GM21717 (cell line): ENCODE measurements at regions not wholly inside any gene's neighbourhood (a gene's known extent, or its start where the extent isn't known, plus 50 kb on each side); places are given as distances from the start of the nearest gene placed in this dataset.
"Not testable (repeated sequence)": the region's sequence is repeated elsewhere in the genome, so short reads cannot be mapped to it uniquely, and the experiment has no call there.

Experiments used
- ATAC-seq: cut with Tn5 transposase; IDR thresholded peaks from one replicate; pipeline ENCODE4 v1.9.1; 2021; ENCODE audit warnings: mild to moderate bottlenecking, moderate library complexity; ENCODE audit not compliant: unreplicated experiment

DNA sequence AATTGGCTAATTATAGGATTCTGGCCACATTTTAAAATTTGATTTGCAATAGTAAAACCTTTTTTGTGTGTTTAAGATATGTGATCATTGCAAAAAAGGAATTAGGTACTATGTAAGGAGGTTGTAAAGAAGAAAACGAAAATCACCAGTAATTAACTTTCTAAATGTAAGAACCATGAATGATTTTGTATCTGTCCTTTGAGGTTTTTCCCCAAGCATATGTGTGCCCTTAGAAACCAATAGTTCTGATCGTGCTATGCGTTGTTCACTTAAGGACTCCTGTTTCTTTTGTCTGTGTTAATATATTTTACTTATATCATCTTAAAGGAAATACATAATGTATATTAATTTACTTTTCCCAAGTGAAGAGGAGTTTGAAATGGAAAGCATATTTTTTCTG lies 410.2 kb downstream of the PSAT1 start:
- peak; percentile 47 for ATAC-seq

DNA sequence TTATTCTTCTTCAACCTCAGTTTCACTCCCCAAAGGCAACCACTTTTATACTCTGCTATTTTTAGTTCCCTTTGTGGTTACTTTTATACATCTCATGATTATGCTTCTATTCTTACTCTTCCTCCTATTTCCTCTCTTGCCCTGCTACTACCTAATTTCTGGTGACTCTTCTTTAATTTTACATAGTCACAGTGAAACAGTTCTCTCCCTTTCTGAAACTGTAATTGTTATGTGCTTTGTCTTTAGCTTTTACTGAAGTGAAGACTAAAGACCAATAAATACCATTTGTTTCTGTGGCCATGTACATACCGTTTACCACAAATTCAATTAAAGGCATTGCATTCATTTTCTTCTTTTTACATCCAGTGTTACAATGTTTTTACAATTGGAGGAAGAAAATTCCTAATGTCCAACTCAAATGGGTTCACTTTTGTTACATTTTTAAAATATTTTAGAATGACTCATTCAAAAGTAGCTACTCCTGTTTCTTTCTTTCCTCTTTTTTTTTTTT lies 410.6 kb downstream of the PSAT1 start:
- ATAC-seq, result peak; percentile 93

DNA sequence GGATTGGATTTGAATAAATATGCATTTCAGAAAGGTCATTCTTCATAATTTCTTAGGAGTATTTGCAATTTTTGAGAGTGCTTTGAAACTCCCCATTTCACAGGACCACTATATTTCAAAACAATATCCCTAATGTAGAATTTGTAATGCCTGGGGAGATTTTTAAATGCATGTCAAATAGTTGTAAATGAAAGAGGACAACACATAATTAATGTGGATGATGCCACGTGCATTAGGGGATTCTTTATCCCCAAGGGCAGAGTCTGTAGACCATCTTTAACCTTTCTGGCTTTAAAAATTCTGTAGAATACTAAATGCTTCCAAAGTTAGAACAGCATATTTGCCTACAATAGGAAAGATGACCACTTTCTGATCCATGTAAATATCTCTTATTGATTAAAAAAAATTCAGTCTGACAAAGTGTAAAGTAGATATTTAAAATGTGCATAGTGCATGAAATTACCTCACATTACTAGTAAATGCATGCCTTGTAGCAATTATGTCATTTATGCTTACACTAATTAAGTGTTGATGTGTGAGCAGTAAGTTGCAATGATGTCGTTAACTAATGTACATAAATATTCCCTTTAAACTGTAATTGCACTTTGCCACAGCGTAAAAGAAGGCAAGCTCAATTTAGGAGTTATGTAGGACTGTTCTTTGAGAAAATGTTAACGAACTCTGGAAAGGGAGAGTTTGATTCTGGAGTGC lies 416.1 kb downstream of the PSAT1 start:
- no peak for ATAC-seq

DNA sequence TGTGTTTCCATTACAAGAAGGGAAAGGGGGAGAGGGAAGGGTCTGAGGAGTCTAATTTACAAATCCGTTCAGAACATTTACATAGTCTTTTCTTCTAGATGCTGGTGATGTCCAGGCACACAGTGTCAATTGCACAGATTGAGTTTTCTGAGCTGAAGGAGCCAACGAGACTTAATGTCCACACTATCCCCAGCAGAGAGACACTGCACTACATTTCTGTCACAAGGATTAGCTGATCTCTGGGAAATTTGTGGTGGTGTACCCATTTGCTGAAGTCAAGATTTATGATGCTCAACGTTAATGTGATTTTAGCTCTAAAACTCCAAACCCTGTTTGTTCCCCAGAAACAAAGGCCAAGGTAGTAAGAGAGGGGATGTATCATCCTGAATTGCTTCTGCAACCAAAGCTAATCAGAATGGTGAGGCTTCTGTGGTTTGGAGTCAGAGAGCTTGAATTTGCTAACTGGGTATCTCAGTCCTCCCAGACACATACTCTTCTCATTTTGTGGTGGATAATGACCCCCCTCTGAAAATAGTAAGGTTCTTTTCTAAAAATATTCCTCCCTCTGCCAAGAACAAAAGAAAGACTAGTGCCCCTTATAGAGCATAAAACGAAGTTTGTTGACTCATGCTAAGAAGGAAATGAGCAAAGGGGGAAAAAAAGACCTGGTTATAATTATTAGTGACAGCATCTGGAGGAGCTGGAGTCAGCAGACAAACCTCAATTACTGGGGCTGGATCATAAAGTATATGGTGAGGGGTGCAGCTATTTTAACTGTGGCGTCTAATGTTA lies 416.9 kb downstream of the PSAT1 start:
- no peak for ATAC-seq

DNA sequence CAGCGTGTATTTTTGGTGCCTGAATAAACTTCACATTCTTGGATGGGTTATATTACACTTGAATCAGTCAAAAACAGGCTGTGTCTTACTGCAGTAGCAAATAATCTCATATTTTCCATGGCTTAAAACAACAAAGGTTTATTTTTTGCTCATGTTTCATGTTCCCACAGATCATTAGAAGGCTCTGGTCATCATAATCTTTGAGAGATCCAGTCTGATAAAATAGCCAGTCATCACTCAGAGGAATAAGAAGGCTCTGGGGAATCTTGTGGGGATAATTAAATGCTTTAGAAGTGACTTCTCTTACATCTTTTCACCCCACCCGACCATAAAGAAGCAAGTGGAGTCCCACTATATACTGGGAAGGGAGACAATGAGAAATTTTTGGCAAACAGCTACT lies 417.7 kb downstream of the PSAT1 start:
- ATAC-seq, result no peak

DNA sequence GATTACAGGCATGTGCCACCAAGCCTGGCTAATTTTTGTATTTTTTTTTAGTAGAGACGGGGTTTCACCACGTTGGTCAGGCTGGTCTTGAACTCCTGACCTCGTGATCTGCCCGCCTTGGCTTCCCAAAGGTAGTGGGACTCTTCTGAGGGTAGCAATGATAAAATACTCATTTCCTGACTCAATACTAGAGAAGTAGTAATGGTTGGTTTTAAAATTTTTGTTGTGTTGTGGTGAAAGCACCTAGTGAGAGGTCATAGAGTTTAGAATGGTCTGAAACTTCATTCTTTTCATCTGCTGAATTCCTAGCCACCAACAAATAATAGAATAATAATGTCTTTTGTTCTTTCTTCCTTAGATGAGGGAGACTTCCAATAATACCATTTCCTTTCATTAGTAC lies 422.1 kb downstream of the PSAT1 start:
- not testable (repeated sequence) for ATAC-seq

DNA sequence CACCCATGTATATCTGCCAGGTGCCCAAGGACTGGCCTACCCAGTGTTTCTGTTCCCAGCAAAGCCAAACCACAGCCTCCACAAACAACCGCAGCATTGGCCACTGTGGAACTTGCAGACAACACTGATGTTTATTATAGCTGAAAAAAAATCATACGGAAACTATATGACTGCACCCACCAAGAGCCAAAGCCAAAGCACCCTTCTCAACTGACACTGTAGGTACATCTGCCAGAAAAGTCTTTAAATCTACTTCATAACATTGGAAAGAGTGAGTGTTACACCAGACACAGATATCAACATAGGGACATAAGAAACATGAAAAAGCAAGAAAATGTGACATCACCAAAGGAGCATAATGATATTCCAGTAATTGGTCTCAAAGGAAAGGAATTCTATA lies 428.0 kb downstream of the PSAT1 start:
- ATAC-seq, result no peak

DNA sequence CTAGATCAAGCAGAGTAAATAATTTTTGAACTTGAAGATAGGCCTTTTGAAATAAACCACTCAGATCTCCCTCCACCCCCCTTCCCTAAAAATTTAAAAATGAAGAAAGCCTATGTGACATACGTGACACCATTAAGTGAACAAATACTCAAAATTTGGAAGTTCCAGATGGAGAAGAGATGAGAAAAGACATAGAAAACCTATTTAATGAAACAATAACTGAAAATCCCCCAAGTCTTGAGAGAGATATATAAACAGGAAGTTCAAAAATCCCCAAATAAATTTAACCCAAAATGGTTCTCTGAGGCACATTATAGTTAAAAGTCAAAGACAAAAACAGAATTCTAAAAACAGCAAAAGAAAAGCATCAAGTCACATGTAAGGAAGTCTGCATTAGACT lies 428.6 kb downstream of the PSAT1 start:
- ATAC-seq, result no peak

DNA sequence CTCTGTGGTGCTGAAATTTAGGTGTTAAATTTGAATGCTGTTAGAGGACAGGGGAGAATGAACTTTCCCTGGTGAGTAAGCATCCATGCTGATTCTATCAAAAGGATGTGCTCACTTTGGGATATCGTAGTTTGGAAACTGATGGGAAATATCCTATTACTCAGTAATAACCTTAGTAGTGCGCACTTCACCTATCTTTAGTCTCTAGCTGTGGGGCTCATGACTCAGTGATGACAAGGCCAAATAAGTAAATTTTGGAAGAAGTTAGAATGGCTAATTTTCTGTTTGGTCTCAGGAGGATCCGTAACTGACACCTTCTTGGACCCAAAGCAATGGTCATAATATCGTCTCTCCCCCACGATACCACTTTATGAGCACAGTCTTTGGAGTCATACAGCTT lies 448.4 kb downstream of the PSAT1 start:
- ATAC-seq, result no peak

DNA sequence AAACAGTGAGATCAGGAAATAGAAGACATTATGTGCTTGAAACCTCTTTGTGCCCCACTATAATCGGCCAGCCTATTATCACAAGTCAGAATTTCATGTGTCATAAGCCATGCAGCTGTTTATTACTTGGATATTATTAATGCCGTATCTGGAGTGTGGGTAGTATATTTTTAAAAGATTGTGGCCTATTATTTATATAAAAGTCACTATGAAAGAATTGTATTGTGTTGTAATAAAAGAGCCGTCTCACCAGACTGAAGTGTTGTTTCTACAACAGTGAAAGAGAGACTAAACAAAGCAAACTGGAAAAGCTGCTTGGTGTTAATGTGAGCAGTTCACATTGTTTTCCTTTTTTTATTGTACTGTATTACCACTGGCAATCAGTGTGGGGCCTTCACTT lies 449.1 kb downstream of the PSAT1 start:
- ATAC-seq, result no peak

DNA sequence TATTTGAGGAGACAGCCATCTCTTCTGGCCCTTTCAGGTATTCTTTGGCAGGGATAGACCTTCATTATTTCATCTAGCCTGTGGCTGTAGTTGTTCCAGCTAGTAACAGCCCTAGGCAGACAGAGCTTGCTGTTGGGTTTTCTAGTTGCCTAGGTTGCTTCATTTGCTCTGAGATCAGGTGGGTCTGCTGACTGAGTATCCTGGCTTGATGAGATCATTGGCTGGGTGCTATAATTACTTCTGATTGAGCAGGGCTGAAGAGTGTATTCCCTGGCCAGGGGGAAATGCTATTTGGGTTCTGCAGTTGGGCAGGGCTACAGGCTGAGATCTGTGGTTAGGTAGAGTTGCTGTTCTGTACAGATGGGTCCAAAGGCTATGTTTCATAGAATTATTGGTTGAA lies 456.1 kb downstream of the PSAT1 start:
- no peak for ATAC-seq

DNA sequence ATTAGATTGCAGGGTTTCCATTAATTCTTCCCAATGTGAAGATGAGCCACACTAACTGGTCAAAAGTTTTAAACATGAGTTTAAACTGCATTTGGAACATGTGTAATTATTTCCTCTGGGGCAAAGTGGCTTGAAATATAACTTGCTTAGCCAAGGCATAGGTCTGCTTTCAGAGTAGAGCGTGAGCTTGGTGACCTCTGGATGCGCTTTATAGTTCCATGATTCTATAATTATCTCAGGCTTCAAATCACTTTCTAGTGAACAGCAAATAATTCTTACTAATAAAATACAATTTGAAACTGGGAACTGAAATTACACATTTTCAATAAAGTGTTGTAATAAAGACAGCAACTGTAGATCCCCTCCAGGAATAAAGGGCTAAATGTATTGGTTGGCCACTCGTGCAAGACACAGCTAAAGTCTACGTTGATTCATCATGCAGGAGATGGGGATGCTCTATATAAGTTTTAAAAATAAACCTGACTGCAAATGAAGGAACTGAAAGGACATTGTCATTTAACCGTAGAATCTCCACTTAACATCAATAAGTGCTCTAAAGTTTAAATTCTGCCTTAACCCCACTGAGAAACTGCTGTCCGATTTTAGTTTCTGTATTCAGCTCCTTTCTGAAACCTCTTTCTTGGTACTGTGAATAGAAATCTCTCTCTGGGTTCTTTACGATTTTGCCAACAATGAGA lies 460.0 kb downstream of the PSAT1 start:
- ATAC-seq, result peak; percentile 83

DNA sequence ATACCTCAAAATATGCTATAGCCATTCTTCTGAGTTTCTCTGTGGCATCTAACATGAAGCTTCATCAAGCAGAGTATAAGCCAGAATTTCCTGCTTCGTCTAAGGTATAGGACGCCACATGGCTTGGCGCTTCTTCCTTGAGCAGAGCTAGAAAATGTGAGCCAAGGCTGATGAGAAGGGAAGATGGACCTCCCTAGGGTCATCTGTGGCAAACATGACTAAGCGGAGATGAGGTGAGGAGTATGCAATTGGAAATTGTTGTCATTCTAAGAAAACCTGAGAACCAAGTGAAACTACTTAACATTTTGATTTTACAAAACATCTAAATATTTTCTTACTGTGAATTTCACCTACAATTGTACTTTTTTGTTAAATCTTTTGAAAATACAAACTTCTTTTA lies 466.5 kb downstream of the PSAT1 start:
- ATAC-seq, result no peak

DNA sequence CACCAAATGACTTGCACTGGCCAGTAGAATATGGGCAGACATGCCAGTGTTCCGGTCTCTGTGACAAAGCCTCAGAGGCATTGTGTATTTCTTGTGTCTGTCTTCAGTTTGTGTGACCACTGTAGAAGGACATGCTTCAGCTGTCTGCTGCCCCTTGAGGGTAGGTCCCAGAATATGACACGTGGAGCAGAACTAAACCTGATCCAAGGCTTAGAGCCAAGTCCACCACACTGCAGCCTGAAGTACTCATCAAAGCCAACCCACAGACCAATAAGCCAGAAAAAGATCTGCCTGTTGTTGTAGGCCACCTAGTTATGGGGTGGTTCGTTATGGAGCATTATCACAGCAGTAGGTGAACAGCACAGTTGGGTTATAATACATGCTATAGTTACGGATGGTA lies 468.9 kb downstream of the PSAT1 start:
- ATAC-seq, result no peak

DNA sequence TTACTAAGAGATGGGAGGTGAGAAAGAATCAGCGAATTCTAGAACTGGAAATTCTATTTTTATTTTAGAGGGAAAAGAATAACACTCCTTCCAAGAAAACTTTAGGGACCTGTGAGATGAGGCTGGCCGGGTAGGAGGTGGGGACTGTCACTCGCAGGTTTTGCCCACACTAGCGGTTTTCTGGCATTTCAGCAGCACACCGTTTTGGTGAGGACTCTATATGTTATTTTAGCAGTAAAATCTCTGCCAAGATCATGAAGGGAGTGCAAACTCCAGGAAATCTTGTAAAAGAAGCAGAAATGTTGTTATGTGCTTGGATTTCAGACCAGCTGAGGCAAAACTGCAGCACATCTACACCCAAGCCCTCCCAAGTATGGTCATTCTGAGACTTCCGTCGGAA lies 470.6 kb downstream of the PSAT1 start:
- no peak for ATAC-seq

DNA sequence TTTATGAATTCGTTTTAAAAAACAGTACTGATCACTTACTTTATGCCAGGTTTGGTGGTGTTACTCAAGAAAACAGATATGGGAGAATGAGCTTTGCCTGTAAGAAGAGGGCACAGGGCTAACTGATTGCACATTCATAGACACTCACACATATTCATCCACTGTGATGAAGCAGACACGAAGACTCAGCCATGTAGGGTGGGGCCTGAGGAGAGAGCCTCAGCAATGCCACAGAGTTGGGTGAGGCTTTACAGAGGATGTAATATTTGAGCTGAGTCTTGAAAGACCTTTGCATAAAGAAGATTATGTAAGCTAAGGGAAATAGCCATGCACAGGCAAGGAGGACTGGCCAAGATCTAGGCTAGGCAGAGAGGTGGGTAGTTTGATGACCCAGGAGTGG lies 472.8 kb downstream of the PSAT1 start:
- ATAC-seq, result no peak

DNA sequence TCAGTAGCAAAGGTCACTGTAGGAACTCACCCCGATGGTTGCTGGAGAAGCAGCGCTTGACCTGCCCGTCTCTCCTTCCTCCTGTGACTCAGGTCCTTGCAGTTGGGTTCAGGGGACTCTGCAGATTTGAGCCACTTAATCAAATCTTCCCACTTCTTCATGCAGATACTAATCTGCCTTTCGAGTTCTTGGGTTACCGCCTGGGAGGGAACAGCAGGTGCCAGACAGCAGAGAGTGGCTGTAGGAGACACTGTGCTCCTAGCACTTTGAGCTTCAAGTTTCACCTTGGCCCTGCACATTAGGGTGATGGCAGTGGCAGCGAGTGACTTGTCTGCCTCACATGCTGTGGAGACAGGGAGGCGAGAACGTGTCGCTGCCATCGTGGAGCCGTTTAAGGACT lies 478.3 kb downstream of the PSAT1 start:
- ATAC-seq, result no peak

DNA sequence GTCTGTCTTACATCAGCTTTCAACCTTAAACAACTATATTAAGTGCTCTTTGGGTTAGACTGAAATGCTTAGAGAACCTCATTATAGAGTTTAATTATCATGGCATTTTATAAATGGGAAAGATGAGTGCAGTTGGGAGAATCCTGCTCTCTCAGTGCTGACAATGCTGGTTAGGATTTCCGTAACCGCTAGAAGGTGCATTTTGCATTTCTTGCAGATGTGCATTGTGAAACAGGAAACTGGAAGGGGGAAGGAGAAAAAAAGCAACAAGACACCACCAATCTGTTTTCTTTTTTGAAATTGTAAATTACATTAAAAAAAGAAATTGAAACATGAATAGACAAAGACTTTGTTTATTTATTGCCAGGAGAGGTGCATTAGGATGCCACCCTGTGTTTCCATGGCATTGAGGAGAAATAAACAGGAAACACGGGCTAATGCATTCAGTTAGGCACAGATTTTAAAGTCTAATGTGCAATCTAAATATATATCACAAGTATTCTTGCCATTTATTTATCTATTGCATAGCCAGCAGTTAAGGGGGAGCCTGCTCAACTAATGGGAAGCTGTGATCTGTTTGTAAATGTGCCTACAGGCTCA lies 478.9 kb downstream of the PSAT1 start:
- no peak for ATAC-seq

DNA sequence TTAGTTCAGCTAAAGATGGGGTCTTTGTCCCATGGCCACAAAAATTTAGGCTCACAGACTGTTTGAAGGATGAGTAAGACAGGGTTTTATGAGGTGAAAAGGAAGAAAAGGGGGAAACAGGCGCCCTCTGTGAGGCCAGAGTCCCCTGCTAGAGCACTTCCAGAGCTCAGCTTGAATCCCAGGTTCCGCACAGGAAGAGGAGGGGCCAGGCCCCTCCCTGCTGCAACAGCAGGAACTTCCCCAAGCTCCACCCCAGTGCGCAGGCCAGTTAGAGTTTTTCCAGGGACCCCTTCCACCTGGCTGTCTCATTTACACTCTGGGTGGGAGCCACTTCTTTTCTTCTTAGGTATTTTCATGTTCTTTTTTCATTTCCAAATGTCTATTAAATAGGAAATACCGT lies 480.8 kb downstream of the PSAT1 start:
- ATAC-seq, result no peak

DNA sequence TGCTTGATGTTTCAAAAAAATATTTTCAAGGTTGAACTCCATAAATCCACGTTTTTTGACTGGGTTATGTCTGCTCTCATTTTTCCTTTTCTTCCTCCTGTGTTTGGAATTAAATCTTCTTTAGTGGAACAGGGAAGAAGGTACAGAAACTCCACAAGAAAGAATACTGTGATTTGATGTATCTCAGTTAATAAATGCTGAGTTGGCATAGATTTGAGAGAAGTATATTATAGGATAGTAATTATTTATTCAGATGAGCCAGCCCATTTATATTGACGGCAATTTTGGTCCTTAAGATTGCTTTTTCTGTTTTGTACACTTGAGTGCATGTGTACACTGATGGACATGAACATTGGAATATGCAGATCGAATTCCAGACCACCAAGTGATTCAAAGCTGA lies 481.4 kb downstream of the PSAT1 start:
- no peak for ATAC-seq

DNA sequence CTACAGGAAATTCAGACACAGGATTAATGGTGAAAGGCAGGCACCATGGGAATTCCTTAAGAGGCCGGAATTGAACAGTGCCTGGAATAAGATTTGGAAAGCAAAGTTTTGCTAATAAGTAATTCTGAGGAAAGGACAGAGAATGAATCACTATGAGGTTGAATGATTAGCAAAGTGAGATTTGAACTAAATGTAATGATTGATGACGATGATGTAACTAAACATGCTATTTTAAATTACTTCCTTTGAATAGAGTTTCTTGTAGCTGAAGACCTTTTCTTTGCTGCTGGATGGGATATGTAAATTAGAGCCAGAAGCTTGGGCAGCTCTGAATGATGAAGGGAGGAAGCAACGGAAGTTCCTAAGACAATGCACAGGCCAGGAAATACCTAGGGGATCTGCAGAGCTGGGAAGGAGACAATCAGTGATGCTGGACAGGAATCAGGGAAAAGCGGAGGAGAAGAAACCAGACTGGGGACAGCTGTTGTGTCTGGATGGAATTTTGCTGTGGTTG lies 482.0 kb downstream of the PSAT1 start:
- no peak for ATAC-seq
